Gastroesophageal sphincter (tissue), 4 donors: ENCODE measurements at regions not wholly inside any gene's neighbourhood (a gene's known extent, or its start where the extent isn't known, plus 50 kb on each side); places are given as distances from the start of the nearest gene placed in this dataset.

Experiments used
- ATAC-seq: fragments of 150-250 bp; one replicate; pipeline ENCODE4 v1.9.1; 2016; ENCODE audit warnings: mild to moderate bottlenecking, moderate library complexity
- H3K27ac ChIP-seq, 4 donors: fragments of 200-600 bp; sonication (generic) in 3 of 4; 1 replicate in 3 of 4; 2 replicates in 1 of 4; pipeline ENCODE4 v1.5.1; 2016 to 2019
- H3K27me3 ChIP-seq: fragments of 200-600 bp; sonication (generic); one replicate; pipeline ENCODE4 v1.5.1; 2019
- H3K36me3 ChIP-seq, 2 donors: fragments of 200-600 bp; sonication (generic); one replicate each; pipeline ENCODE4 v1.5.1; 2019; ENCODE audit warnings: control low read depth in 1 of 2
- H3K4me1 ChIP-seq, 3 donors: fragments of 200-600 bp; sonication (generic); 1 replicate in 2 of 3; 2 replicates in 1 of 3; pipeline ENCODE4 v1.5.1; 2016 to 2019; ENCODE audit warnings: control low read depth in 2 of 3
- H3K4me3 ChIP-seq, 2 donors: fragments of 200-600 bp; sonication (generic); one replicate each; pipeline ENCODE4 v1.5.1; 2019; ENCODE audit warnings: mild to moderate bottlenecking in 1 of 2, moderate library complexity in 1 of 2
- H3K9me3 ChIP-seq, 3 donors: fragments of 200-600 bp; sonication (generic); one replicate each; pipeline ENCODE4 v1.5.1; 2017 to 2019; ENCODE audit warnings: control low read depth in 2 of 3
- EP300 ChIP-seq: sonication (generic); formaldehyde crosslinking; IDR thresholded peaks from one replicate; pipeline ENCODE4 v1.6.1; 2017; ENCODE audit warnings: antibody characterized with exemption, mild to moderate bottlenecking
- POLR2A ChIP-seq, 2 donors: fragments of 450-650 bp; IDR thresholded peaks; one replicate each; pipeline ENCODE4 v1.6.1; 2017; ENCODE audit warnings: antibody characterized with exemption in 2 of 2, mild to moderate bottlenecking in 2 of 2, moderate library complexity in 1 of 2
- POLR2AphosphoS5 ChIP-seq: sonication (generic); formaldehyde crosslinking; IDR thresholded peaks from one replicate; pipeline ENCODE4 v1.6.1; 2017; ENCODE audit warnings: antibody characterized with exemption
- WGBS, 2 donors: methylation state at CpG; one replicate each; pipeline ENCODE4 v1.1.5; 2018; ENCODE audit warnings: low coverage in 1 of 2; 5-methylcytosine and 5-hydroxymethylcytosine counted together
- TF ChIP-seq, protein P1 (sequence below), 4 experiments: fragments of 200-600 bp in 2 of 4; fragments of 450-650 bp in 2 of 4; sonication (generic) in 1 of 4; IDR thresholded peaks; one replicate each; pipeline ENCODE4 v1.5.1; 2017 to 2019; ENCODE audit warnings: antibody characterized with exemption in 4 of 4, mild to moderate bottlenecking in 2 of 4, moderate library complexity in 2 of 4

DNA sequence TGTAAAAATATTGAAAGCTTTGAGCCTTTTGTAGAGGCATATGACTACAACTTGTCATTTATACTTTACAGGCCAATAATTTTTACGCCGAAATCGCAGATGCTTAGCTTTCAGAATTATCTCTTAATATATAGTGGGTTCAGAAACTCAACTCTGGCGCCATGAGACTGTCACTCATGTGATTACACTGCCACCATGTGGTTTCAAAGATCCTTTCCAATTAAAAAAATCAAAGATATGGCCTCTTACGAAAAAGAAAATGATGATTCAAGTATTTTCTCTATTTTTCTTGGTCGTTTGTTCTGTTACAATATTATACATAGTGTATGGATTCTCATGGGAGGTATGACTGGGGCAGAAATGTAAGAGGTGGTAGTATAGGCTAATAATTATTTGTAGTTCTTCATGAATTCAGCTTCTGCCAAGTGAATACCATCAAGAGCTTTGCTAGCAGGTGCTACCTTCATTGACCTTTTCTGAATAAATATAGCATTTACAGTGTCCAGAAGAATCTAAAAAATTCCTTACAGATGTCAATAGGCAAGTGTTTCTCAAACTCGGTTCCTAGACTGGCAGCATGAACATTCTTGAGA is 751.7 kb upstream of the GOLIM4 start:
- no peak for TF ChIP-seq EP300
- TF ChIP-seq, protein P1, sequence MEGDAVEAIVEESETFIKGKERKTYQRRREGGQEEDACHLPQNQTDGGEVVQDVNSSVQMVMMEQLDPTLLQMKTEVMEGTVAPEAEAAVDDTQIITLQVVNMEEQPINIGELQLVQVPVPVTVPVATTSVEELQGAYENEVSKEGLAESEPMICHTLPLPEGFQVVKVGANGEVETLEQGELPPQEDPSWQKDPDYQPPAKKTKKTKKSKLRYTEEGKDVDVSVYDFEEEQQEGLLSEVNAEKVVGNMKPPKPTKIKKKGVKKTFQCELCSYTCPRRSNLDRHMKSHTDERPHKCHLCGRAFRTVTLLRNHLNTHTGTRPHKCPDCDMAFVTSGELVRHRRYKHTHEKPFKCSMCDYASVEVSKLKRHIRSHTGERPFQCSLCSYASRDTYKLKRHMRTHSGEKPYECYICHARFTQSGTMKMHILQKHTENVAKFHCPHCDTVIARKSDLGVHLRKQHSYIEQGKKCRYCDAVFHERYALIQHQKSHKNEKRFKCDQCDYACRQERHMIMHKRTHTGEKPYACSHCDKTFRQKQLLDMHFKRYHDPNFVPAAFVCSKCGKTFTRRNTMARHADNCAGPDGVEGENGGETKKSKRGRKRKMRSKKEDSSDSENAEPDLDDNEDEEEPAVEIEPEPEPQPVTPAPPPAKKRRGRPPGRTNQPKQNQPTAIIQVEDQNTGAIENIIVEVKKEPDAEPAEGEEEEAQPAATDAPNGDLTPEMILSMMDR (IDR thresholded peaks at IDR 0.05): peak; percentile 33 to 62 (median 52)
- no peak for TF ChIP-seq POLR2AphosphoS5
- no peak for TF ChIP-seq POLR2A (IDR thresholded peaks at IDR 0.05)
- Histone ChIP-seq H3K27me3 (no peaks in the 10 kb centered on the region), H3K4me1 (peaks cover 0 to 3% (median 0%) of the 10 kb centered on the region in 3 donors), H3K9me3 (no peaks in the 10 kb centered on the region), H3K36me3 (no peaks in the 10 kb centered on the region), H3K27ac (no peak overlapping the region), H3K4me3 (no peak overlapping the region)
- ATAC-seq: no peak
- WGBS, 2 donors: 13 to 17% methylated on average over 7 of the region's 7 CpGs

DNA sequence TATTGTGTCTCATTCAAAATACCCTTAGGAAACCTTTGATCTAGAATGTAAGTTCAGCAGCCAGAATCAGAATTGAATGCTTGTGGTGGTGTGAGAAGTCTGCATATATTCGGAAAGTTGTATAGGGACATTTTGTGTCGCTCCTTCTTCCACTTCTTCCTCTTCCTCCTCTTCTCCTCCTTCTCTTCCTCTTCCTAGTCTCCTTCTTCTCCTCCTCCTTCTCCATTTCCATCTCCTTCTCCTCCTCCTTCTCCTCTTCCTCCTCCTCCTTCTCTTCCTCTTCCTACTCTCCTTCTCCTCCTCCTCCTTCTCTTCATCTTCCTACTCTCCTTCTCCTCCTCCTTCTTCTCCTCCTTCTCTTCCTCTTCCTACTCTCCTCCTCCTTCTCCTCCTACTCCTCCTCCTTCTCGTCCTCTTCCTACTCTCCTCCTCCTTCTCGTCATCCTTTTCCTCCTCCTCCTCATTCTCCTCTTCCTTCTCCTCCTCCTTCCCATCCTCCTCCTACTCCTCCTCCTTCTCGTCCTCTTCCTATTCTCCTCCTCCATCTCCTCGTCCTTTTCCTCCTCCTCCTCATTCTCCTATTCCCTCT is 749.3 kb upstream of the GOLIM4 start:
- no peak overlapping the region for H3K4me3 ChIP-seq
- H3K27ac ChIP-seq: no peak overlapping the region
- 71 to 86% methylated on average over 5 to 6 of the region's 6 CpGs for WGBS, 2 donors
- H3K9me3 ChIP-seq: no peaks in the 10 kb centered on the region
- H3K27me3 ChIP-seq: no peaks in the 10 kb centered on the region
- ATAC-seq: no peak
- H3K36me3 ChIP-seq: no peaks in the 10 kb centered on the region
- peaks cover 0 to 3% (median 0%) of the 10 kb centered on the region in 3 donors for H3K4me1 ChIP-seq
- TF ChIP-seq, protein P1 (IDR thresholded peaks at IDR 0.05): no peak
- TF ChIP-seq EP300 (no peak), POLR2AphosphoS5 (no peak), POLR2A (IDR thresholded peaks at IDR 0.05) (no peak)

DNA sequence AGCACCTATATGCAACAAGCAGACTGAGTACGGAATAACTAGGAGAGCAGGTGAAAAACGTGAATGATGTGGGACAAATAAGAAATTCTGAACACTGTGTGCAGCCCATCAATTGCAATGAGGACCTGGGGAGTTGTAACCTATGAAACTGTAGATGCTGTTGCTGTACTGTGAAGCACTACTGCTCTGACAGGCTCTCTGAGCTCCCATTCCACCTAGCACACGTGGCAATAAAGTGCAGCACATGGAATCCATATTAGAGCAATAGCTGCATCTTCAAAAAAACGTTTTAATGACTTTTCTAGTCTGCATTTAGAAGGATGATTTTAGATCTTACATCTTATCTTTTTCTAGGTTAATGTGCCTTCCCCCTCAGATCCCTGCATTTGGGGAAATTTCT is 748.7 kb upstream of the GOLIM4 start:
- no peak overlapping the region for H3K27ac ChIP-seq
- TF ChIP-seq POLR2AphosphoS5: no peak
- TF ChIP-seq, protein P1 (IDR thresholded peaks at IDR 0.05): no peak
- no peak for TF ChIP-seq EP300
- no peak for TF ChIP-seq POLR2A (IDR thresholded peaks at IDR 0.05)
- H3K4me3 ChIP-seq: no peak overlapping the region
- WGBS, 2 donors: 60 to 94% methylated on average over 2 to 4 of the region's 4 CpGs
- H3K27me3 ChIP-seq: no peaks in the 10 kb centered on the region
- ATAC-seq: no peak
- peaks cover 0 to 3% (median 0%) of the 10 kb centered on the region in 3 donors for H3K4me1 ChIP-seq
- no peaks in the 10 kb centered on the region for H3K9me3 ChIP-seq
- no peaks in the 10 kb centered on the region for H3K36me3 ChIP-seq

DNA sequence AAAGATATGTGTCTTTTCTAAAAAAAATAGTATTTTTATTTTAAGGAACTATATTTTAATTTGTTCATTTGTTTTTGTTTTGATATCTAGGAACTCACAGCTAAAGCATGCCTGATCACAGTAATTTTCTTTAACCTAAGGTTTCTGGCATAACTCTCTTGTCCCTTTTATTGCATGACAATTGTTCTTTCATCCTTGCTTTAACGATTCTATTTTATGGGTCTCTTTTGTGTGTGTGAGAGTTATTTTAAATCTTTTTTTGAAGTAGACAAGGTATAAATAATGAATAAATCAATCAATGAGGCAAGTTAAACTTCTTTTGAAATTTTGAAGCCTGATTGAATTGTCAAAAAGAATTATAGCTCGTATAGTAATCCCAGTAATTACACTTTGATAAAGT is 747.8 kb upstream of the GOLIM4 start:
- Histone ChIP-seq H3K27ac (no peak overlapping the region), H3K9me3 (no peaks in the 10 kb centered on the region), H3K36me3 (no peaks in the 10 kb centered on the region), H3K4me3 (no peak overlapping the region), H3K27me3 (no peaks in the 10 kb centered on the region), H3K4me1 (peaks cover 0 to 3% (median 0%) of the 10 kb centered on the region in 3 donors)
- WGBS, 2 donors: 51 to 71% methylated on average over 2 of the region's 2 CpGs
- TF ChIP-seq POLR2A (IDR thresholded peaks at IDR 0.05) (no peak), EP300 (no peak), POLR2AphosphoS5 (no peak)
- TF ChIP-seq, protein P1 (IDR thresholded peaks at IDR 0.05): no peak
- no peak for ATAC-seq

DNA sequence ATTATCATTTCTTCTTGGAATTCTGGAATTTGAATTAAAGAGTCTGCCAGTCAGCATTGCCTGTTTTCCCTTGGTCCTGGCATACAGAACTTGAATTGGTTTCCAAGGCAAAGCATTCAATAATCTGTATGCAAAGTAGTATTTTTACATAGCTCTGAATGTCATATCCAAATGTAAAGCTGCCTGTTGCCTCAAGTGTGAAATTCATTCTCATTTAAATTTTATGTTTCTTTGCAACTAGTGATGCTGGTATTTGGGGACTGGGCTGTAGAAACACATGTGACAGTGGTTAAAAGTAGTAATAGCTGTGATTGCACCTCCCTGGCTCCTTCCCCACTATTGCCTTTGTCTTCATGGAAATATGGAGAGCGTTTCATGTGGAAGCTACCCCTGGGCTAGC is 743.9 kb upstream of the GOLIM4 start:
- no peaks in the 10 kb centered on the region for H3K36me3 ChIP-seq
- H3K9me3 ChIP-seq: no peaks in the 10 kb centered on the region
- 82% methylated on average over 1 of the region's 1 CpG; no CpG with 5 or more reads in 1 of the 2 donors for WGBS, 2 donors
- no peak for ATAC-seq
- no peak overlapping the region for H3K4me3 ChIP-seq
- no peaks in the 10 kb centered on the region for H3K4me1 ChIP-seq
- H3K27me3 ChIP-seq: no peaks in the 10 kb centered on the region
- TF ChIP-seq, protein P1 (IDR thresholded peaks at IDR 0.05): no peak
- no peak for TF ChIP-seq POLR2AphosphoS5
- TF ChIP-seq EP300: no peak
- TF ChIP-seq POLR2A (IDR thresholded peaks at IDR 0.05): no peak
- no peak overlapping the region for H3K27ac ChIP-seq
